Panc1 (cell line): ENCODE measurements at regions not wholly inside any gene's neighbourhood (a gene's known extent, or its start where the extent isn't known, plus 50 kb on each side); places are given as distances from the start of the nearest gene placed in this dataset.

Source experiments
- POLR2AphosphoS5 ChIP-seq: IDR thresholded peaks from 2 replicates; pipeline ENCODE4 v1.6.1; 2012; ENCODE audit warnings: mild to moderate bottlenecking, low read depth, low read length, moderate library complexity
- SIN3A ChIP-seq: IDR thresholded peaks from 2 replicates; pipeline ENCODE4 v1.6.1; 2012; ENCODE audit warnings: low read depth, mild to moderate bottlenecking, low read length, moderate library complexity, borderline replicate concordance; ENCODE audit not compliant: insufficient read depth
- TF ChIP-seq, protein P1 (sequence below): fragments of 450-650 bp; IDR thresholded peaks from 2 replicates; pipeline ENCODE4 v1.5.1; 2017; ENCODE audit warnings: mild to moderate bottlenecking

DNA sequence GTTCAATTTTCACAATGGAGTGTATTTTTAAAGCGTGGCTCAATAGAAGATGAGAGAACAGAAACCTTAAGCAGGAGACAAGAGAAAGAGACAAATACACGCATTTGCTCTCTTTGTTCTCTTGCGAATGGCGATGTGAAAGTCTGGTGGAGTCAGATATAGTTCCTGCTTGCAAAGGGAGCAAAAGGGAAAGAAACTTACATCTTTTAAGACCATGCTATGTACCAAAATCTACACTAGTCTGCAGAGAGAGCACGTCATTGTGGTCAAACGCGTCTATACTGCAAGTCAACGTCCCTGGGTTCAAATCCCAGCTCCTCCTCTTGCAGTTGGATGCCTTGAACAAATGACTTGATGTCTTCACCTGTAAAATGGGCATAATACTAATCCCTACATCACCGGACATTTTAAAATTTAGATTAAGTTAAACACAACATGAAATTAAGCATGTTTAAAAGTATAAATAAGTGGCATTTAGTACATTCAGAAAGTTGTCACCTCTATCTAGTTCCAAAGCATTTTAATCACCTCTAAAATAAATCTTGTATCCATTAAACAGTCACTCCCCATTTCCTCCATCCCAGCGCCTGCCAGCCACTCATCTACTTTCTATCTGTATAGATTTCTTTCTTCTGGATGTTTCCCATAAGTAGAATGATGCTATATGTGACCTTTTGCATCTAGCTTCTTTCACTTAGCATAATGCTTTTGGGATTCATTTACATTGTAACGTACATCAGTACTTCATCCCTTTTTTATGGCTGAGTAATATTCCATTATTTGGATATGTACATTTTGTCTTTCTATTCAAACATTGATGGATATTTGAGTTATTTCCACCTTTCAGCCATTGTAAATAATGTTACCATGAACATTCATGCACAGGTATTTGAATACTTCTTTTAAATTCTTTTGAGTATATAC lies 406.9 kb downstream of the TMEM114 start:
- TF ChIP-seq, protein P1, sequence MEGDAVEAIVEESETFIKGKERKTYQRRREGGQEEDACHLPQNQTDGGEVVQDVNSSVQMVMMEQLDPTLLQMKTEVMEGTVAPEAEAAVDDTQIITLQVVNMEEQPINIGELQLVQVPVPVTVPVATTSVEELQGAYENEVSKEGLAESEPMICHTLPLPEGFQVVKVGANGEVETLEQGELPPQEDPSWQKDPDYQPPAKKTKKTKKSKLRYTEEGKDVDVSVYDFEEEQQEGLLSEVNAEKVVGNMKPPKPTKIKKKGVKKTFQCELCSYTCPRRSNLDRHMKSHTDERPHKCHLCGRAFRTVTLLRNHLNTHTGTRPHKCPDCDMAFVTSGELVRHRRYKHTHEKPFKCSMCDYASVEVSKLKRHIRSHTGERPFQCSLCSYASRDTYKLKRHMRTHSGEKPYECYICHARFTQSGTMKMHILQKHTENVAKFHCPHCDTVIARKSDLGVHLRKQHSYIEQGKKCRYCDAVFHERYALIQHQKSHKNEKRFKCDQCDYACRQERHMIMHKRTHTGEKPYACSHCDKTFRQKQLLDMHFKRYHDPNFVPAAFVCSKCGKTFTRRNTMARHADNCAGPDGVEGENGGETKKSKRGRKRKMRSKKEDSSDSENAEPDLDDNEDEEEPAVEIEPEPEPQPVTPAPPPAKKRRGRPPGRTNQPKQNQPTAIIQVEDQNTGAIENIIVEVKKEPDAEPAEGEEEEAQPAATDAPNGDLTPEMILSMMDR = no peak
- TF ChIP-seq POLR2AphosphoS5 (no peak), SIN3A (no peak)
